A549 (cell line): ENCODE measurements at regions not wholly inside any gene's neighbourhood (a gene's known extent, or its start where the extent isn't known, plus 50 kb on each side); places are given as distances from the start of the nearest gene placed in this dataset.

Experiments
- ATAC-seq, 2 experiments: fragments of 200-7000 bp in 1 of 2; fragments of >200 bp in 1 of 2; cut with Nextera tagmentation in 1 of 2; cut with Tn5 transposase in 1 of 2; 3 replicates each; pipeline versions ENCODE4 v1.8.0 to v1.9.1; 2018 to 2020; ENCODE audit warnings: mild to moderate bottlenecking in 1 of 2, moderate library complexity in 1 of 2
- CTCF ChIA-PET: fragments of 300-600 bp; sonication (Branson Sonifier 250); formaldehyde crosslinking; extraction: SDS; loops from one replicate; lab custom pipeline; 2021; ENCODE audit warnings: antibody characterized with exemption, inconsistent platforms; lab: Yijun Ruan, JAX
- POLR2A ChIA-PET: fragments of 350-600 bp; formaldehyde crosslinking; extraction: SDS; loops from one replicate; lab custom pipeline; 2021; ENCODE audit warnings: antibody characterized with exemption, inconsistent platforms; lab: Yijun Ruan, JAX
- DNase-seq, 2 experiments: peaks; one replicate each; pipeline versions ENCODE4 v3.0.0 to v3.0.0-alpha.2; 2011 to 2016; ENCODE audit warnings: low read depth in 1 of 2, low spot score in 1 of 2
- FAIRE-seq: peaks from 2 replicates; lab custom pipeline; 2011; peaks lifted over from hg19 to GRCh38; lab: Jason Lieb, UNC
- H3K27ac ChIP-seq, 2 experiments: fragments of >200 bp; sonication (Bioruptor Twin); formaldehyde crosslinking; 3 replicates each; pipeline ENCODE4 v1.5.1; 2016 to 2017
- H3K4me1 ChIP-seq: fragments of >200 bp; sonication (Bioruptor Twin); formaldehyde crosslinking; 3 replicates; pipeline ENCODE4 v1.6.1; 2016
- H3K4me2 ChIP-seq: fragments of >200 bp; sonication (Bioruptor Twin); formaldehyde crosslinking; 3 replicates; pipeline ENCODE4 v1.6.1; 2016
- H3K4me3 ChIP-seq: fragments of >200 bp; sonication (Bioruptor Twin); formaldehyde crosslinking; 3 replicates; pipeline ENCODE4 v1.5.1; 2016
- H3K9me3 ChIP-seq: fragments of >200 bp; sonication (Bioruptor Twin); formaldehyde crosslinking; 3 replicates; pipeline ENCODE4 v1.6.1; 2016
- ATOH8 ChIP-seq: fragments of 250-450 bp; sonication (Bioruptor Pico); IDR thresholded peaks from 2 replicates; pipeline ENCODE4 v1.5.0; 2020; ENCODE audit warnings: low read depth, mild to moderate bottlenecking, moderate library complexity
- CBX2 ChIP-seq: fragments of 200-600 bp; sonication (generic); IDR thresholded peaks from 2 replicates; pipeline ENCODE4 v1.6.1; 2016; ENCODE audit warnings: low read depth, mild to moderate bottlenecking, borderline replicate concordance
- CEBPB ChIP-seq, 2 experiments: fragments of >200 bp in 1 of 2; sonication (Bioruptor Twin) in 1 of 2; formaldehyde crosslinking in 1 of 2; IDR thresholded peaks; 2 replicates each; pipeline ENCODE4 v1.6.1; 2012 to 2016
- CHD2 ChIP-seq: fragments of 150-350 bp; IDR thresholded peaks from 2 replicates; pipeline ENCODE4 v1.6.1; 2014; ENCODE audit warnings: low read length; ENCODE audit not compliant: partially characterized antibody
- GATA3 ChIP-seq: IDR thresholded peaks from 2 replicates; pipeline ENCODE4 v1.6.1; 2012; ENCODE audit warnings: borderline replicate concordance
- HEYL ChIP-seq: fragments of 250-450 bp; sonication (Bioruptor Pico); IDR thresholded peaks from 2 replicates; pipeline ENCODE4 v1.8.0; 2021; ENCODE audit warnings: mild to moderate bottlenecking, moderate library complexity
- JUNB ChIP-seq: fragments of >200 bp; sonication (Bioruptor Twin); formaldehyde crosslinking; IDR thresholded peaks from 2 replicates; pipeline ENCODE4 v1.6.1; 2016
- MAFK ChIP-seq: fragments of 450-650 bp; IDR thresholded peaks from 2 replicates; pipeline ENCODE4 v1.6.1; 2014; ENCODE audit not compliant: partially characterized antibody
- MAX ChIP-seq: IDR thresholded peaks from 2 replicates; pipeline ENCODE4 v1.6.1; 2012
- MAZ ChIP-seq: fragments of 150-350 bp; IDR thresholded peaks from 2 replicates; pipeline ENCODE4 v1.6.1; 2014; ENCODE audit warnings: antibody characterized with exemption, low read depth, low read length, borderline replicate concordance
- RARB ChIP-seq: fragments of 250-450 bp; sonication (Bioruptor Pico); IDR thresholded peaks from 2 replicates; pipeline ENCODE4 v1.8.0; 2021; ENCODE audit warnings: mild to moderate bottlenecking, moderate library complexity
- RCOR1 ChIP-seq: fragments of 150-350 bp; IDR thresholded peaks from 2 replicates; pipeline ENCODE4 v1.6.1; 2014; ENCODE audit warnings: antibody characterized with exemption, low read length, low read depth
- SREBF2 ChIP-seq: fragments of 450-650 bp; IDR thresholded peaks from 2 replicates; pipeline ENCODE4 v1.6.1; 2014; ENCODE audit warnings: mild to moderate bottlenecking, moderate library complexity
- TP53 ChIP-seq: fragments of 250-450 bp; sonication (Bioruptor Pico); IDR thresholded peaks from 2 replicates; pipeline ENCODE4 v1.5.0; 2021; ENCODE audit warnings: mild to moderate bottlenecking, moderate library complexity
- ZNF302 ChIP-seq: fragments of 250-450 bp; sonication (Bioruptor Pico); IDR thresholded peaks from 2 replicates; pipeline ENCODE4 v1.9.0; 2021; ENCODE audit warnings: inconsistent platforms, mild to moderate bottlenecking, moderate library complexity
- WGBS: methylation state at CpG from one replicate; pipeline ENCODE4 v1.1.6; 2017; ENCODE audit errors: missing lambda C conversion rate; 5-methylcytosine and 5-hydroxymethylcytosine counted together
- TF ChIP-seq, protein P1 (sequence below): fragments of 150-350 bp; IDR thresholded peaks from 2 replicates; pipeline ENCODE4 v1.6.1; 2014; ENCODE audit warnings: low read depth, mild to moderate bottlenecking, low read length
- TF ChIP-seq, protein P2 (sequence below): fragments of 450-650 bp; IDR thresholded peaks from 2 replicates; pipeline ENCODE4 v1.6.1; 2014; ENCODE audit warnings: antibody characterized with exemption
- TF ChIP-seq, protein P3 (sequence below): fragments of 250-450 bp; sonication (Bioruptor Pico); IDR thresholded peaks from 2 replicates; pipeline ENCODE4 v1.5.0; 2021; ENCODE audit warnings: mild to moderate bottlenecking, moderate library complexity, borderline replicate concordance

DNA sequence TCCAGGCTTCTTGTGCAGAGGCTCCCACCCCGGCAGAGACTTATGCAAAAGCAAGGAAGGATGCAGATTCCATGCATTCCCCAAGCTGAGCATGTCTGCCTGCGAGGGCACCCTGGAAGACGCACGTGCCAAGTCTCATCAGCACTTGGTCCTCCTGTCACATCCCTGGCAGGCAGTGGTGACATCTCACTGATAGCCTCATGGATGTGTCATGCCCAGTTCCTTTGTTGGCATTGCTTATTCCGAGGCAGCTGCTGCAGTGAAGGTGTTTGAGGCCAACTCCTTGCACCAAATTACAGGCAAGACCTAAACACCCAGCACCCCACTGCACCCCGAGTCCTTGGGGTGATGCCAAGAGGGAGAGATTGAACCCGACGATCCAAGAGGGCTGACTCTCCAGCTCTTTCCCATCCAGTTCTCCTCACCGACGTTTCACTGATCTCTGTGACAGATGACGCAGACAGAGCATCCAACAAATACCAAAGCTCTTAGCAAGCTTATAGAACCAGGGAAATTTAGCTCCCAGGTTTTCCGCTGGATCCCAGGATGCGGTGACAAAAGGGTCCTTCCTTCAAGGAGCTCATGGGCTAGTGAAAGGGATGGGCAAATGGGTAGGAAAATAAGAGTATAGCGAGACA is 611.1 kb downstream of the AJAP1 start:
- Histone ChIP-seq H3K27ac (no peak overlapping the region), H3K9me3 (no peaks in the 10 kb centered on the region), H3K4me2 (no peak overlapping the region), H3K4me1 (no peaks in the 10 kb centered on the region), H3K4me3 (no peak overlapping the region)
- ATAC-seq (no peak), FAIRE-seq (no peak), DNase-seq (no peak)
- 12% methylated on average over 11 of the region's 14 CpGs for WGBS
- CTCF ChIA-PET = no interaction called here
- TF ChIP-seq HEYL = no peak
- TF ChIP-seq CBX2 = no peak
- TF ChIP-seq, protein P1, sequence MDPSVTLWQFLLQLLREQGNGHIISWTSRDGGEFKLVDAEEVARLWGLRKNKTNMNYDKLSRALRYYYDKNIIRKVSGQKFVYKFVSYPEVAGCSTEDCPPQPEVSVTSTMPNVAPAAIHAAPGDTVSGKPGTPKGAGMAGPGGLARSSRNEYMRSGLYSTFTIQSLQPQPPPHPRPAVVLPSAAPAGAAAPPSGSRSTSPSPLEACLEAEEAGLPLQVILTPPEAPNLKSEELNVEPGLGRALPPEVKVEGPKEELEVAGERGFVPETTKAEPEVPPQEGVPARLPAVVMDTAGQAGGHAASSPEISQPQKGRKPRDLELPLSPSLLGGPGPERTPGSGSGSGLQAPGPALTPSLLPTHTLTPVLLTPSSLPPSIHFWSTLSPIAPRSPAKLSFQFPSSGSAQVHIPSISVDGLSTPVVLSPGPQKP = no peak
- TF ChIP-seq RCOR1 = no peak
- POLR2A ChIA-PET = no interaction called here

- ChIA-PET POLR2A (no interaction called here), CTCF (no interaction called here)
- TF ChIP-seq GATA3 (no peak), MAX (no peak), ATOH8 (CRISPR knock-in tag) (no peak), CHD2 (no peak), MAZ (no peak), CEBPB (IDR thresholded peaks at IDR 0.05) (no peak), TP53 (CRISPR knock-in tag) (no peak)
- TF ChIP-seq, protein P2, sequence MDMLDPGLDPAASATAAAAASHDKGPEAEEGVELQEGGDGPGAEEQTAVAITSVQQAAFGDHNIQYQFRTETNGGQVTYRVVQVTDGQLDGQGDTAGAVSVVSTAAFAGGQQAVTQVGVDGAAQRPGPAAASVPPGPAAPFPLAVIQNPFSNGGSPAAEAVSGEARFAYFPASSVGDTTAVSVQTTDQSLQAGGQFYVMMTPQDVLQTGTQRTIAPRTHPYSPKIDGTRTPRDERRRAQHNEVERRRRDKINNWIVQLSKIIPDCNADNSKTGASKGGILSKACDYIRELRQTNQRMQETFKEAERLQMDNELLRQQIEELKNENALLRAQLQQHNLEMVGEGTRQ = no peak
- WGBS = 1% methylated on average over 6 of the region's 6 CpGs
- Histone ChIP-seq H3K4me3 (no peak overlapping the region), H3K4me1 (no peaks in the 10 kb centered on the region), H3K4me2 (no peak overlapping the region), H3K27ac (no peak overlapping the region), H3K9me3 (no peaks in the 10 kb centered on the region)
- DNase-seq (no peak), FAIRE-seq (no peak), ATAC-seq (no peak)
Measured at GRCh38 chr1:5264476-5264875, 610.1 kb downstream of the AJAP1 start.

- FAIRE-seq (no peak), ATAC-seq (no peak), DNase-seq (no peak)
- H3K4me2 ChIP-seq = no peak overlapping the region
- H3K27ac ChIP-seq = no peak overlapping the region
- CTCF ChIA-PET = interaction anchor here (0.5 kb wide), 1 partner anchor 42 kb away, joined by 3 read pairs; no protein-coding TSS in a partner anchor
- POLR2A ChIA-PET = no interaction called here
- no peak overlapping the region for H3K4me3 ChIP-seq
- H3K9me3 ChIP-seq = no peaks in the 10 kb centered on the region
- 3% methylated on average over 2 of the region's 2 CpGs for WGBS
- TF ChIP-seq MAFK = peak; percentile 53
- no peak for TF ChIP-seq JUNB
- no peaks in the 10 kb centered on the region for H3K4me1 ChIP-seq
Measured at GRCh38 chr1:5256793-5257192, 602.4 kb downstream of the AJAP1 start.

DNA sequence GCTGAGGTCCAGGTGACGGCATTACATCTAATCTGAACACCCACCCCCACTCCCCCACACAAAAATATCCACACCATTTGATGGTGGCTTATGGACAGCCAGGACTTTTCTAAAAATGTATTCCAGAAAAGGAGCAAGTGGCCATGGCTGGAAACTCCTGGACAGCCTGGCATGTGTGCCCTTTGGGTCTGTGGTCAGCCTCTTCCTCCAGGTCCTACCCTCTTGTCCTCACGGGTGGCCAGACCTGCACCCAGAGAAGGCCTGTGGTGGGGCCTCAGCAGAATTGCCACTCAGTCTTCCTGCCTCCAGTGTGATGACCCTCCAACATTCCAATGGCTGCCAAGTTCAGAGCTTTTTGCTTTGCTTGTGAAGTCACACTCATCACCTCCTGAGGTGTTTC is 600.6 kb downstream of the AJAP1 start:
- H3K4me3 ChIP-seq = no peak overlapping the region
- TF ChIP-seq RARB (CRISPR knock-in tag) (no peak), ZNF302 (CRISPR knock-in tag) (no peak), SREBF2 (no peak)
- TF ChIP-seq, protein P3, sequence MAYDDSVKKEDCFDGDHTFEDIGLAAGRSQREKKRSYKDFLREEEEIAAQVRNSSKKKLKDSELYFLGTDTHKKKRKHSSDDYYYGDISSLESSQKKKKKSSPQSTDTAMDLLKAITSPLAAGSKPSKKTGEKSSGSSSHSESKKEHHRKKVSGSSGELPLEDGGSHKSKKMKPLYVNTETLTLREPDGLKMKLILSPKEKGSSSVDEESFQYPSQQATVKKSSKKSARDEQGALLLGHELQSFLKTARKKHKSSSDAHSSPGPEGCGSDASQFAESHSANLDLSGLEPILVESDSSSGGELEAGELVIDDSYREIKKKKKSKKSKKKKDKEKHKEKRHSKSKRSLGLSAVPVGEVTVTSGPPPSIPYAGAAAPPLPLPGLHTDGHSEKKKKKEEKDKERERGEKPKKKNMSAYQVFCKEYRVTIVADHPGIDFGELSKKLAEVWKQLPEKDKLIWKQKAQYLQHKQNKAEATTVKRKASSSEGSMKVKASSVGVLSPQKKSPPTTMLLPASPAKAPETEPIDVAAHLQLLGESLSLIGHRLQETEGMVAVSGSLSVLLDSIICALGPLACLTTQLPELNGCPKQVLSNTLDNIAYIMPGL = no peak
- TF ChIP-seq, all 56 proteins: peak for 0
- ChIA-PET POLR2A (no interaction called here), CTCF (no interaction called here)
- no peak overlapping the region for H3K27ac ChIP-seq
- DNase-seq = no peak
- no peak for FAIRE-seq
- H3K9me3 ChIP-seq = no peaks in the 10 kb centered on the region
- no peaks in the 10 kb centered on the region for H3K4me1 ChIP-seq
- no peak overlapping the region for H3K4me2 ChIP-seq
- WGBS = 0% methylated on average over 1 of the region's 2 CpGs
- ATAC-seq = no peak
